Activated CD4-positive, alpha-beta T cell treated with anti-CD3 and anti-CD28 coated beads for 36 hours (primary cell): ENCODE measurements at regions not wholly inside any gene's neighbourhood (a gene's known extent, or its start where the extent isn't known, plus 50 kb on each side); places are given as distances from the start of the nearest gene placed in this dataset.

Experiments
- ATAC-seq: fragments of 200-7000 bp; cut with Tn5 transposase; one replicate; pipeline ENCODE4 v1.10.0; 2021; ENCODE audit warnings: mild to moderate bottlenecking, moderate library complexity
- CTCF ChIA-PET: fragments of 350-600 bp; sonication (Branson Sonifier 250); formaldehyde crosslinking; loops from one replicate; lab custom pipeline; 2021; ENCODE audit warnings: antibody characterized with exemption; lab: Charles Lee
- POLR2A ChIA-PET: fragments of 350-600 bp; sonication (Branson Sonifier 250); formaldehyde crosslinking; loops from one replicate; lab custom pipeline; 2021; ENCODE audit warnings: antibody characterized with exemption, inconsistent platforms; lab: Charles Lee
- DNase-seq: peaks from one replicate; pipeline ENCODE4 v3.0.0-alpha.2; 2020
- H3K27ac Mint-ChIP-seq: one replicate; pipeline ENCODE4 v1.8.0; 2021; ENCODE audit warnings: mixed read lengths
- H3K27me3 Mint-ChIP-seq: one replicate; pipeline ENCODE4 v1.8.0; 2021; ENCODE audit warnings: mixed read lengths
- H3K36me3 Mint-ChIP-seq: one replicate; pipeline ENCODE4 v1.8.0; 2021; ENCODE audit warnings: low read depth, mixed read lengths
- H3K4me1 Mint-ChIP-seq: one replicate; pipeline ENCODE4 v1.8.0; 2021; ENCODE audit warnings: mixed read lengths
- H3K4me3 Mint-ChIP-seq: one replicate; pipeline ENCODE4 v1.8.0; 2021; ENCODE audit warnings: mild to moderate bottlenecking, moderate library complexity, mixed read lengths
- H3K9me3 Mint-ChIP-seq: one replicate; pipeline ENCODE4 v1.8.0; 2021; ENCODE audit warnings: low read depth, mixed read lengths
- intact Hi-C, 2 experiments: fragments of 100-400 bp; cut with DNase I in 1 of 2; cut with micrococcal nuclease in 1 of 2; formaldehyde crosslinking; loops; one replicate each; pipeline versions ENCODE4 v1.14.2 to v1.15.1; 2022 to 2024; cut with DNase I, micrococcal nuclease

DNA sequence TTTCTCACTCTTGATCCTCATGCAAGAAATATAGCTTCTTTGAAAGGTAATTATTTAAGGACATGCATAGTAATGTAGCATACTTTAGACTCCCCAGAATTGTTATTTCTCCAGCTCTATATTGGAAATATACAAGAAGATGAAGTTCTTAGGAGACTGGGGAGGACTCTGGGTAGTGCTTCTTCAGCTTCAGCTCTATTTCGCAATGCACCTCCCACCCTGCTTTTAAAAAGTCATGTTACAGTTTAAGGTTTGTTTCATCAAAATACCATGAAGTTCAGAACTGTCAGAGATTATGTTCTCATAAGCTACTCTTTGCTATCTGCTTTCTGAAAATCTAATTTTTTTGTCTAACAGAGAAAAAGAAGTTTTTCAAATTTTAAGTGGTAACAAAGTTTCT, 586.2 kb upstream of the ADGRL4 start:
- no peak overlapping the region for H3K27ac Mint-ChIP-seq
- H3K27me3 Mint-ChIP-seq = no peaks in the 10 kb centered on the region
- no peak for DNase-seq
- POLR2A ChIA-PET = no interaction called here
- H3K4me1 Mint-ChIP-seq = no peaks in the 10 kb centered on the region
- intact Hi-C loops = no loop called here
- no peaks in the 10 kb centered on the region for H3K36me3 Mint-ChIP-seq
- no peak for ATAC-seq
- H3K4me3 Mint-ChIP-seq = no peak overlapping the region
- no peaks in the 10 kb centered on the region for H3K9me3 Mint-ChIP-seq
- CTCF ChIA-PET = no interaction called here

DNA sequence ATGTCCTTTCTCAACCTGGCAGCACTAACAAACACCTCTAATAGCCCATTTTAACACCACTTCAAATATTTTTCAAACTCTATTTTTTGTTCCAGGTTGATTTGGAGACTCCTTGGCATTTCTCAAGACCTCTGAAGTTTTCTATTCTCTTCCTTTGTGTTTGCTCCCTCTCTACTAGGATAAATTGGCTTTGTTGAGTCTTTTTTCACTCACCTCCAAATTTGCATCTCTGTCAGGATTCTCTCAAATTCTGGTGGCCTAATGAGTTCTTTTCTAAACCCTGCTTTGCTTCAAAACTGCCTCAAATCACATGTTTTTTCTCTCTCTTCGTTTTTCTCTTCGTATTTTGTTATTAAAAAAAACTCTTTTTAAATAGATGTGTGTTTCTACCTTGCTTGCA, 582.2 kb upstream of the ADGRL4 start:
- POLR2A ChIA-PET = no interaction called here
- Mint-ChIP-seq H3K27ac (no peak overlapping the region), H3K36me3 (no peaks in the 10 kb centered on the region), H3K9me3 (no peaks in the 10 kb centered on the region), H3K4me3 (no peak overlapping the region), H3K27me3 (no peaks in the 10 kb centered on the region), H3K4me1 (no peaks in the 10 kb centered on the region)
- no peak for ATAC-seq
- intact Hi-C loops = no loop called here
- CTCF ChIA-PET = no interaction called here
- no peak for DNase-seq

DNA sequence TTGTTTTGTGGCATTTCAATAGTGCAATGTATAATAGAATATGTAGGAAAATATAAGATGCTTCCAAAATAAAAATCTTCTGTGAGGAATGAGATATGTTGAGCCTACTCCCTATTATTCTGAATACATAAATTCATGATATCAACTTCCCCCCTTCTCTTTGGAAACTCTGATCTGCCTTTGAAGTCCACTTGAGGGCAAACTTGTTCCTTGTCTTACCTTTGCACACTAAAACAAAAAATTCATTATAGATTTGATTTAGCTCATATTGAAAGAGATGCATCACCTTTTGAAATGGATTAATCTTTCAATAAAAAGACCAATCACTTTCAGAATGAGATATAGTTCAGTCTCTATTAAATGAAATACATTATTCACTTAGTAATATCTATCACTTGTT, 580.7 kb upstream of the ADGRL4 start:
- no peaks in the 10 kb centered on the region for H3K27me3 Mint-ChIP-seq
- POLR2A ChIA-PET = no interaction called here
- no peak overlapping the region for H3K4me3 Mint-ChIP-seq
- H3K36me3 Mint-ChIP-seq = no peaks in the 10 kb centered on the region
- DNase-seq (no peak), ATAC-seq (no peak)
- intact Hi-C loops = no loop called here
- H3K27ac Mint-ChIP-seq = no peak overlapping the region
- CTCF ChIA-PET = no interaction called here
- H3K4me1 Mint-ChIP-seq = no peaks in the 10 kb centered on the region
- no peaks in the 10 kb centered on the region for H3K9me3 Mint-ChIP-seq

DNA sequence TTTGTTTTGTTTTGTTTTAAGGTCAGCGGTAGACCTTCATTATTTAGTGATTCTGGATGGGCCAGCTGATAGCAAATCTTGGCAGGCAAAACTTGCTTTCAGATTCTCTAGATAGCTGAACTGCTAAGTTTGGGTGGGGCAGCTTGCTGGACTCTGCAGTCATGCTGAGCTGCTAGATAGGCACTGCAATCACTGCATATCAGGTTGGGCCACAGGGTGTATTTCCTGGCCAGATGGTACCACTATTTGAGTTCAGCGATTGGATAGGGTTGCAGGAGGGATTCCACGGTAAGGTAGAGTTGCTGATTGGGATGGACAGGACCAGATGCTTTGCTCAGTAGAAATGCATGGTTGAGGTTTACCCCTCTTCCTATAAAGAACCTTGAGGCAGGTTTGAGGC, 579.3 kb upstream of the ADGRL4 start:
- ChIA-PET POLR2A (no interaction called here), CTCF (no interaction called here)
- intact Hi-C loops = no loop called here
- no peak overlapping the region for H3K4me3 Mint-ChIP-seq
- no peaks in the 10 kb centered on the region for H3K9me3 Mint-ChIP-seq
- ATAC-seq = no peak
- H3K27ac Mint-ChIP-seq = no peak overlapping the region
- no peaks in the 10 kb centered on the region for H3K36me3 Mint-ChIP-seq
- H3K4me1 Mint-ChIP-seq = no peaks in the 10 kb centered on the region
- H3K27me3 Mint-ChIP-seq = no peaks in the 10 kb centered on the region
- no peak for DNase-seq

DNA sequence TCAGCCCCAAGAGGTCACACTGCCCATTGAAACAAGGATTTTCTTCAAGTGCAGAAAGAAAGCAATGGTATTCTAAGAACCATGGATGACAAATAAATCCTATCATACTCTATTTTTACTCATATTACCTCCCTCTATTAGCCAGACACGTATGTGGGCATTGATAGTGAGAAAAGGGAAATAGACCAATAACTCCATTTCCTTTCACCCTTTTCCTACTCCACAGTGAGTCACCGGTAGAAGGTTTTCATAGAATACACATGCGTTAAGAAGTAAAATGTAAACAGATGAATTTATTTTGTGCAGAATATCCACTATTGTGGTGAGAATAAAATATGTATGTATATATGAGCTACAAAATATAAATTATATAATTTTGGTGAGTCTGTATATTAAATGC, 568.9 kb upstream of the ADGRL4 start:
- POLR2A ChIA-PET = no interaction called here
- no peak overlapping the region for H3K4me3 Mint-ChIP-seq
- H3K36me3 Mint-ChIP-seq = no peaks in the 10 kb centered on the region
- peaks cover 1% of the 10 kb centered on the region for H3K9me3 Mint-ChIP-seq
- DNase-seq = no peak
- intact Hi-C loops = no loop called here
- CTCF ChIA-PET = no interaction called here
- H3K27ac Mint-ChIP-seq = no peak overlapping the region
- H3K27me3 Mint-ChIP-seq = no peaks in the 10 kb centered on the region
- ATAC-seq = no peak
- H3K4me1 Mint-ChIP-seq = no peaks in the 10 kb centered on the region

DNA sequence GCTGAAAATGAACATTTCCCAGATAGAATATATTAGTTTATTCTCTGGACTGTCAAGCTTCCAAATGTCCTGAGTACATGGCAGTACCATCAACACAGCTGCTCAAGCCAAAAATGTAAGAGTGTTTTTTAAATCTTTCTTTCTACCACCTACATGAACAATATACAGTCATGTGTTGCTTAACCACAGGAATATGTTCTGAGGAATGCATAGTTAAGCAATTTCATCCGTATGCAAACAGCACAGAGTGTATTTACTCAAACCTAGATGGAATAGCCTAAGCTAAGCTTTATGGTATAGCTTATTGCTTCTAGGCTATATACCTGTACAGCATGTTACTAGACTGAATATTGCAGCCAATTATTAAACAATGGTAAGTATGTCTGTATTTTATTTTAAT, 561.9 kb upstream of the ADGRL4 start:
- ATAC-seq (no peak), DNase-seq (no peak)
- Mint-ChIP-seq H3K4me1 (no peaks in the 10 kb centered on the region), H3K4me3 (no peak overlapping the region), H3K36me3 (no peaks in the 10 kb centered on the region), H3K9me3 (no peaks in the 10 kb centered on the region), H3K27me3 (no peaks in the 10 kb centered on the region), H3K27ac (no peak overlapping the region)
- POLR2A ChIA-PET = no interaction called here
- CTCF ChIA-PET = interaction anchor here (0.7 kb wide), 1 partner anchor 13 kb away, joined by 3 read pairs; no protein-coding TSS in a partner anchor
- intact Hi-C loops = no loop called here

DNA sequence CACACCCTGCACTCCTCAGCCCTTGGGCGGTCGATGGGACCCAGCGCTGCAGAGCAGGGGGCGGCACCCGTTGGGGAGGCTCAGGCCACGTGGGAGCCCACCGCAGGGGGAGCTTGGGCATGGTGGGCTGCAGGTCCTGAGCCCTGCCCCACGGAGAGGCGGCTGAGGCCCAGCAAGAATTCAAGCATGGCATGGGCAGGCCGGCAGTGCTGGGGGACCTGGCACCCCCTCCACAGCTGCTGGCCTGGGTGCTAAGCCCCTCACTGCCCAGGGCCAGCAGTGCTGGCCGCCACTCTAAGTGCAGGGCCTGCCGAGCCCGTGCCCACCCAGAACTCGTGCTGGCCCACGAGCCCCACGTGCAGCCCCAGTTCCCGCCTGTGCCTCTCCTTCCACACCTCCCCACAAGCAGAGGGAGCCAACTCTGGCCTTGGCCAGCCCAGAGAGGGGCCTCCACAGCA, 555.0 kb upstream of the ADGRL4 start:
- no peak overlapping the region for H3K4me3 Mint-ChIP-seq
- H3K27ac Mint-ChIP-seq = no peak overlapping the region
- no peaks in the 10 kb centered on the region for H3K36me3 Mint-ChIP-seq
- no peaks in the 10 kb centered on the region for H3K4me1 Mint-ChIP-seq
- no peak for DNase-seq
- intact Hi-C loops = no loop called here
- CTCF ChIA-PET = no interaction called here
- H3K9me3 Mint-ChIP-seq = peaks cover 10% of the 10 kb centered on the region
- H3K27me3 Mint-ChIP-seq = no peaks in the 10 kb centered on the region
- POLR2A ChIA-PET = no interaction called here
- no peak for ATAC-seq

DNA sequence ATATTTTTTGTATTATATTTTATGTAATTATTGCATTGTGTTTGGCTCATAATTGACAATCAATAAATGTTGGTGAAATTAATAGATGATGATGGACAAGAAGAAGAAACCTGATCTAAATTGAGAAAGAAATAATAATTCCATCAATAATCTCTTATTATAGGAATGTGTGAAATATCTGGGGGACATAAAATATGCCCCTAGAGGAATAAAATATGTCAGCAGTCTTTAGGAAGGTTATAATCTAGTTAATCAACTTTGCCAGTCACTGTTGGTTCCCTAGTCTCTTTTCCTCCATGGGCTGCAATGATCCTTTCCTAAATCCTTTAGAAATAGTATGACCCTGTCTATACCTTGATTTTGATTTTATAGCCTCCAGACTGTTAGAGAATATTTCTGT, 549.7 kb upstream of the ADGRL4 start:
- no peaks in the 10 kb centered on the region for H3K36me3 Mint-ChIP-seq
- peaks cover 6% of the 10 kb centered on the region for H3K9me3 Mint-ChIP-seq
- H3K4me3 Mint-ChIP-seq = no peak overlapping the region
- intact Hi-C loops = no loop called here
- CTCF ChIA-PET = interaction anchor here (0.7 kb wide), 1 partner anchor 13 kb away, joined by 3 read pairs; no protein-coding TSS in a partner anchor
- no peak for ATAC-seq
- no peaks in the 10 kb centered on the region for H3K27me3 Mint-ChIP-seq
- H3K4me1 Mint-ChIP-seq = no peaks in the 10 kb centered on the region
- POLR2A ChIA-PET = no interaction called here
- H3K27ac Mint-ChIP-seq = no peak overlapping the region
- DNase-seq = no peak

DNA sequence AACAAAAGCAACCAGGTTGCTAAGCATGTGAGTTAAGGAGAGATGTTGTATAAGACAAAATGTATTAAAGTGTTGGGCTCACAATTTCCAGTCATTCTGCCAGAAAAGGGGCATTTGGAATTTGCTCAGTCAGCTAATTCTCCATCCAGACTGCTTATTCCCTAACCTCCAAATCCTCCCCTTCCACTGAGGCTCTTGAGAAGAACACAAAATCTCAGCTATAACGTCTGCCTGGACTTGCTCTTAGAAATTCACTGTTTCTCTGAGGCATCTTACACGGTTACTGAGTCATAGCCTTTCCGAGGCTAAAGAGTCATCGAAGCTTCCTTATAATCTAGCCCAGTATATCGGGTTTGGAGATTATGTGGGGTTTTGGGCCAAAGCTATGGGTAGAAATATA, 548.2 kb upstream of the ADGRL4 start:
- intact Hi-C loops = no loop called here
- Mint-ChIP-seq H3K27ac (no peak overlapping the region), H3K27me3 (no peaks in the 10 kb centered on the region), H3K4me3 (no peak overlapping the region), H3K36me3 (no peaks in the 10 kb centered on the region), H3K4me1 (no peaks in the 10 kb centered on the region), H3K9me3 (no peaks in the 10 kb centered on the region)
- no peak for ATAC-seq
- no peak for DNase-seq
- ChIA-PET POLR2A (no interaction called here), CTCF (no interaction called here)

DNA sequence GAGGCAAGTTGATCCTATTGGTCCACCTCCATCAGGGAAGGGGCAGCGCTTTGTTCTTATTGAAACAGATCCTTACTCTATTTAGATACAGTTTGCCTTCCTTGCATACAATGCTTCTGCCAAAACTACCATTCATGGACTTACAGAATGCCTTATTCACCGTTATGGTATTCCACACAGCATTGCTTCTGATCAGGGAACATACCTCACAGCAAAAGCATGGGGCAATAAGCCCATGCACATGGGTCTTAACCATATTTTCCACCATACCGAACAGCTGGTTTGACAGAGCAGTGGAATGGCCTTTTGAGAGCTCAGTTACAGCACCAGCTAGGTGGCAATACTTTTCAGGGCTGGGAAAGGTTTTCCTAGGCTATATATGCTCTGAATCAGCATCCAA, 544.8 kb upstream of the ADGRL4 start:
- no peaks in the 10 kb centered on the region for H3K27me3 Mint-ChIP-seq
- no peaks in the 10 kb centered on the region for H3K9me3 Mint-ChIP-seq
- POLR2A ChIA-PET = no interaction called here
- intact Hi-C loops = no loop called here
- no peaks in the 10 kb centered on the region for H3K4me1 Mint-ChIP-seq
- DNase-seq = no peak
- H3K36me3 Mint-ChIP-seq = no peaks in the 10 kb centered on the region
- no peak overlapping the region for H3K4me3 Mint-ChIP-seq
- no peak for ATAC-seq
- CTCF ChIA-PET = no interaction called here
- H3K27ac Mint-ChIP-seq = no peak overlapping the region

DNA sequence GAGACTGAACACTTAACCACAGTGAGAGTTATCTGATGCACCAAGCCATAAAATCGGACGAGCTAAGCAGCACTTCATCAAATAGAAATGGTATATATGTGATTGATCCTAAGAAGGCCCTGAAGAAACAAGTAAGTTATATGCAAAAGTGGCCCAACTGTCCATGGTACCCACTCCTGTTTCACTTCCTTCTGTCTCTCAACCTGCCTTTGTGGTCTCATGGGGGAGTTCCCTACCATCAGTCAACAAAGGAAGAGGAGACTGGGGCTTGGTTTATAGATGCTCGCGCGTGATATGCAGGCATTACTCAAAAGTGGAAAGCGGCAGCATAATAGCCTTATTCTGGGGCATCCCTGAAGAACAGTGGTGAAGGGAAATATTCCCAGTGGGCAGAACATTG, 543.9 kb upstream of the ADGRL4 start:
- CTCF ChIA-PET = no interaction called here
- no peak overlapping the region for H3K4me3 Mint-ChIP-seq
- H3K4me1 Mint-ChIP-seq = no peaks in the 10 kb centered on the region
- ATAC-seq = no peak
- POLR2A ChIA-PET = no interaction called here
- no peak for DNase-seq
- H3K27ac Mint-ChIP-seq = no peak overlapping the region
- H3K9me3 Mint-ChIP-seq = peaks cover 3% of the 10 kb centered on the region
- no peaks in the 10 kb centered on the region for H3K27me3 Mint-ChIP-seq
- intact Hi-C loops = no loop called here
- H3K36me3 Mint-ChIP-seq = no peaks in the 10 kb centered on the region

DNA sequence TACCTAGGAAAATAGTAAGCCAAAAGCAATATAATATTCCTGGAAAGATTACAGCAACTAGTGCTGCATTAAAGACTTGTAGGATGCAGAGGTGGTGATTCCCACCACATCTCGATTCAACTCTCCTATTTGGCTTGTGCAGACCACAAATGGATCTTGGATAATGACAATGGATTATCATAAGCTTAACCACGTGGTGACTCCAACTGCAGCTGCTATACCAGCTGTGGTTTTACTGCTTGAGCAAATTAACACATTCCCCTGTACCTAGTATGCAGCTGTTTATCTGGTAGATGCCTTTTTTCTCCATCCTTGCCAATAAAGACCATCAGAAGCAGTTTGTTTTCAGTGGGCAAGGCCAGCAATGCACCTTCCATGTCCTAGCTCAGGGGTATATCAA, 542.7 kb upstream of the ADGRL4 start:
- Mint-ChIP-seq H3K4me3 (no peak overlapping the region), H3K27me3 (no peaks in the 10 kb centered on the region), H3K4me1 (no peaks in the 10 kb centered on the region), H3K36me3 (no peaks in the 10 kb centered on the region), H3K27ac (no peak overlapping the region), H3K9me3 (peaks cover 3% of the 10 kb centered on the region)
- ATAC-seq = no peak
- no peak for DNase-seq
- CTCF ChIA-PET = no interaction called here
- intact Hi-C loops = no loop called here
- POLR2A ChIA-PET = no interaction called here

DNA sequence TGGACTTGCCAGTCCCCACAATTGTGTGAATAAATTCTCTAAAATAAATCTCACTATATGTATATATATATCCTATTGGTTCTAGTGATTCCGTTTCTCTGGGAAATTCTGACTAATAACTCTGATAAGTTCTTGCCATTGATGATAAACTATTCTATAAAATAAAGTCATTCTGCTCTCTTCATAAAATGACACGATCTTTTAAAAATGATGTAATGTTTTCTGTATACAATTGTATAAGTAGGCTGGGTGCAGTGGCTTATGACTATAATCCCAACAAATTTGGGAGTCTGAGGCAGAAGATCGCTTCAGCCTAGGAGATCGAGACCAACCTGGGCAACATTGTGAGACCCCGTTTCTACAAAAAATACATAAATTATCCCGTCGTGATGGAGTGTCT, 541.0 kb upstream of the ADGRL4 start:
- POLR2A ChIA-PET = no interaction called here
- no peaks in the 10 kb centered on the region for H3K36me3 Mint-ChIP-seq

More for the DNA sequence above, 541.0 kb upstream of the ADGRL4 start:
- Mint-ChIP-seq H3K9me3 (peaks cover 3% of the 10 kb centered on the region), H3K27ac (no peak overlapping the region), H3K4me1 (no peaks in the 10 kb centered on the region), H3K27me3 (no peaks in the 10 kb centered on the region), H3K4me3 (no peak overlapping the region)
- intact Hi-C loops = no loop called here
- CTCF ChIA-PET = no interaction called here
- no peak for DNase-seq
- no peak for ATAC-seq
